OCI-LY7 (cell line): ENCODE measurements at regions not wholly inside any gene's neighbourhood (a gene's known extent, or its start where the extent isn't known, plus 50 kb on each side); places are given as distances from the start of the nearest gene placed in this dataset.

Source experiments
- BruUV-seq: library from RNA; stranded (reverse); fragments of 400-500 nt; replicated peaks from 2 replicates; lab custom pipeline; 2021; lab: Mats Ljungman, UMichigan
- CTCF ChIA-PET: fragments of 300-600 bp; sonication (Branson Sonifier 250); formaldehyde crosslinking; loops from one replicate; lab custom pipeline; 2022; ENCODE audit warnings: antibody characterized with exemption; ENCODE audit not compliant: unreplicated experiment; lab: Charles Lee
- POLR2A ChIA-PET: fragments of 300-600 bp; sonication (Branson Sonifier 250); formaldehyde crosslinking; loops from one replicate; lab custom pipeline; 2022; ENCODE audit warnings: antibody characterized with exemption; lab: Charles Lee
- DNase-seq: peaks from one replicate; pipeline ENCODE4 v3.0.0-alpha.2; 2015; ENCODE audit warnings: low spot score
- H2AFZ ChIP-seq: fragments of 200-600 bp; sonication (generic), shearing (Covaris generic); 2 replicates; pipeline ENCODE4 v1.6.1; 2014; ENCODE audit warnings: mild to moderate bottlenecking, antibody characterized with exemption, low read length, moderate library complexity
- H3K27ac ChIP-seq: fragments of 200-600 bp; sonication (generic); 2 replicates; pipeline ENCODE4 v1.5.1; 2014; ENCODE audit warnings: mixed run types, low read depth, mild to moderate bottlenecking, moderate library complexity, low read length, inconsistent platforms; ENCODE audit not compliant: poor library complexity, severe bottlenecking
- H3K36me3 ChIP-seq: fragments of 200-600 bp; sonication (generic); 2 replicates; pipeline ENCODE4 v1.6.1; 2014; ENCODE audit warnings: mild to moderate bottlenecking, antibody characterized with exemption, low read length, moderate library complexity, mixed read lengths; ENCODE audit not compliant: insufficient read depth
- H3K4me1 ChIP-seq: fragments of 200-600 bp; sonication (generic); 2 replicates; pipeline ENCODE4 v1.5.1; 2014; ENCODE audit warnings: mild to moderate bottlenecking, low read length; ENCODE audit not compliant: insufficient read depth, poor library complexity, severe bottlenecking
- H3K4me2 ChIP-seq: fragments of 200-600 bp; sonication (generic); 2 replicates; pipeline ENCODE4 v1.6.1; 2014; ENCODE audit warnings: mild to moderate bottlenecking, low read length
- H3K4me3 ChIP-seq: fragments of 200-600 bp; sonication (generic); 2 replicates; pipeline ENCODE4 v1.5.1; 2014; ENCODE audit warnings: mild to moderate bottlenecking, low read depth, low read length; ENCODE audit not compliant: poor library complexity, severe bottlenecking
- H3K79me2 ChIP-seq: fragments of 200-600 bp; sonication (generic); 2 replicates; pipeline ENCODE4 v1.6.1; 2016; ENCODE audit warnings: low read depth, mild to moderate bottlenecking, low read length, moderate library complexity, mixed read lengths; ENCODE audit not compliant: insufficient read depth
- H3K9me2 ChIP-seq: fragments of 200-600 bp; sonication (generic); 2 replicates; pipeline ENCODE4 v1.6.1; 2016; ENCODE audit warnings: mild to moderate bottlenecking, low read length, mixed read lengths; ENCODE audit not compliant: insufficient read depth
- H3K9me3 ChIP-seq: fragments of 200-600 bp; sonication (generic); 2 replicates; pipeline ENCODE4 v1.6.1; 2014; ENCODE audit warnings: mild to moderate bottlenecking, mixed run types, low read length, mixed read lengths
- H4K20me1 ChIP-seq: fragments of 200-600 bp; sonication (generic); 2 replicates; pipeline ENCODE4 v1.6.1; 2014; ENCODE audit warnings: mild to moderate bottlenecking, antibody characterized with exemption, low read length, moderate library complexity, mixed read lengths; ENCODE audit not compliant: insufficient read depth
- CTCF ChIP-seq: fragments of 200-600 bp; sonication (generic); conservative IDR thresholded peaks from 2 replicates; pipeline ENCODE4 v1.5.1; 2014; ENCODE audit warnings: mild to moderate bottlenecking, antibody characterized with exemption, low read length, moderate library complexity, mixed read lengths
- EZH2phosphoT487 ChIP-seq: fragments of 200-600 bp; sonication (generic); IDR thresholded peaks from 2 replicates; pipeline ENCODE4 v1.6.1; 2018; ENCODE audit warnings: low read depth, borderline replicate concordance, mild to moderate bottlenecking, mixed run types, antibody characterized with exemption, low read length, moderate library complexity, mixed read lengths
- intact Hi-C: fragments of 100-400 bp; cut with micrococcal nuclease; formaldehyde crosslinking; loops from one replicate; pipeline ENCODE4 v1.10.0; 2022; ENCODE audit not compliant: unreplicated experiment

GRCh38 chr3:56919797-56920195, 118.0 kb upstream of the ARHGEF3 start:
- no peaks in the 10 kb centered on the region for H4K20me1 ChIP-seq
- H3K4me1 ChIP-seq, result peaks cover 94% of the 10 kb centered on the region
- no peak overlapping the region for H2AFZ ChIP-seq
- peak overlapping the region; percentile 97 for H3K27ac ChIP-seq
- ChIA-PET CTCF (no interaction called here), POLR2A (interaction anchor here (1.0 kb wide), 1 partner anchor 67 kb away, joined by 3 read pairs; no protein-coding TSS in a partner anchor)
- peaks cover 13% of the 10 kb centered on the region for H3K79me2 ChIP-seq
- peak overlapping the region; percentile 99 for H3K4me2 ChIP-seq
- no peak overlapping the region for H3K4me3 ChIP-seq
- no peaks in the 10 kb centered on the region for H3K9me3 ChIP-seq
- H3K36me3 ChIP-seq, result no peaks in the 10 kb centered on the region
- no peak for DNase-seq
- no peaks in the 10 kb centered on the region for H3K9me2 ChIP-seq
- no peak for TF ChIP-seq CTCF
- no peak for TF ChIP-seq EZH2phosphoT487
- intact Hi-C loops, result loop anchor here (2.0 to 5.0 kb wide), 4 partner anchors 119 to 237 kb away; partner anchors contain the start of genes ARHGEF3 and TASOR
- BruUV-seq, result no TSS peak

- H3K9me2 ChIP-seq, result no peaks in the 10 kb centered on the region
- intact Hi-C loops, result loop anchor here (2.0 to 5.0 kb wide), 4 partner anchors 118 to 236 kb away; partner anchors contain the start of genes ARHGEF3 and TASOR
- peak overlapping the region; percentile 99 for H3K4me2 ChIP-seq
- peak; percentile 64 for TF ChIP-seq CTCF
- TF ChIP-seq EZH2phosphoT487, result no peak
- H3K4me3 ChIP-seq, result peak overlapping the region; percentile 73
- CTCF ChIA-PET, result no interaction called here
- no peaks in the 10 kb centered on the region for H3K9me3 ChIP-seq
- peak; percentile 56 for DNase-seq
- POLR2A ChIA-PET, result interaction anchor here (1.0 kb wide), 1 partner anchor 68 kb away, joined by 3 read pairs; no protein-coding TSS in a partner anchor
- no peaks in the 10 kb centered on the region for H3K36me3 ChIP-seq
- H4K20me1 ChIP-seq, result no peaks in the 10 kb centered on the region
- peaks cover 18% of the 10 kb centered on the region for H3K79me2 ChIP-seq
- H2AFZ ChIP-seq, result no peak overlapping the region
- peaks cover 94% of the 10 kb centered on the region for H3K4me1 ChIP-seq
- peak overlapping the region; percentile 97 for H3K27ac ChIP-seq
- no TSS peak for BruUV-seq
These were observed 117.5 kb upstream of the ARHGEF3 start for GRCh38 chr3:56919137-56919796.
